IPS-18a (cell line): ENCODE measurements at regions not wholly inside any gene's neighbourhood (a gene's known extent, or its start where the extent isn't known, plus 50 kb on each side); places are given as distances from the start of the nearest gene placed in this dataset.
"Not testable (repeated sequence)": the region's sequence is repeated elsewhere in the genome, so short reads cannot be mapped to it uniquely, and the experiment has no call there.

Experiments
- H3K27ac ChIP-seq: one replicate; pipeline ENCODE4 v1.5.1; 2013; ENCODE audit warnings: low read length
- H3K27me3 ChIP-seq: one replicate; pipeline ENCODE4 v1.6.1; 2013; ENCODE audit warnings: mild to moderate bottlenecking, low read length; ENCODE audit not compliant: control insufficient read depth, insufficient read depth
- H3K36me3 ChIP-seq: one replicate; pipeline ENCODE4 v1.6.1; 2013; ENCODE audit warnings: low read depth, low read length; ENCODE audit not compliant: control insufficient read depth
- H3K4me1 ChIP-seq: one replicate; pipeline ENCODE4 v1.6.1; 2013; ENCODE audit warnings: low read depth, low read length; ENCODE audit not compliant: control insufficient read depth
- H3K4me3 ChIP-seq: one replicate; pipeline ENCODE4 v1.5.1; 2013; ENCODE audit warnings: low read length
- H3K9ac ChIP-seq: one replicate; pipeline ENCODE4 v1.6.1; 2013; ENCODE audit warnings: mild to moderate bottlenecking, low read length, moderate library complexity
- H3K9me3 ChIP-seq: one replicate; pipeline ENCODE4 v1.6.1; 2013; ENCODE audit warnings: low read depth, low read length; ENCODE audit not compliant: control insufficient read depth

DNA sequence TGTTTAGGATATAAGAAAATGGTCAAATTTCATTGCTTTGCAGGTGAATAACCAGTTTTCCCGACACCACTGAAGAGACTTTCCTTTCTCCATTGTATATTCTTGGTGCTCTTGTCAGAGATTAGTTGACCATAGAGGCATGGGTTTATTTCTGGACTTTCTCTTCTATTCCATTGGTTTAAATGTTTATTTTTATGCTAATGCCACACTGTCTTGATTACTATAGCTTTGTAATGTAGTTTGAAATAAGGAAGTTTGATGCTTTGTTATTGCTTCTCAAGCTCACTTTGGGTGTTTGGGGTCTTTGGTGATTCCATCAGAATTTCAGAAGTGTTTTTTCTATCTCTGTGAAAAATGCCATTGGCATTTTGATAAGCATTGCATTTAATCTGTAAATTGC lies 190.0 kb upstream of the SPRY2 start:
- no peaks in the 10 kb centered on the region for H3K4me1 ChIP-seq
- no peaks in the 10 kb centered on the region for H3K27me3 ChIP-seq
- peaks cover 4% of the 10 kb centered on the region for H3K9me3 ChIP-seq
- no peak overlapping the region for H3K27ac ChIP-seq
- H3K9ac ChIP-seq: no peak overlapping the region
- no peak overlapping the region for H3K4me3 ChIP-seq
- H3K36me3 ChIP-seq: no peaks in the 10 kb centered on the region

DNA sequence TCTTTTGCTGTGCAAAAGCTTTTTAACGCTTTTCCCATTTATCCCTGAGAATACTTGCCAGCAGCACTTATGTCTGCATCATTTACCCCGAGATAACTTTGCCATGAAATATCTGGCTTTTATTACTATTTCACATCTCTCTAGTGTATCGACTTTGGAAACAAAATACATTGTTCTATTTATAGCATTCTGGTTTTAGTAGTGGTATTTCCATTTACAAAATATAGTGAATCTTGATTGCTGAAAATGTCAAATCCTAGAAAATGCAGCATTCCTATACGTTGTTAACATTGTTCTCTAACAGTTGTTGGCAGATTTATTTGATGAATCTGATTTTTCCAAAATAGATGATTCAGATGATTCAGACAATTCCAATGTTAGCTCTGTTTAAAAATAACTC lies 189.3 kb upstream of the SPRY2 start:
- no peaks in the 10 kb centered on the region for H3K27me3 ChIP-seq
- H3K9me3 ChIP-seq: peaks cover 4% of the 10 kb centered on the region
- no peak overlapping the region for H3K9ac ChIP-seq
- no peaks in the 10 kb centered on the region for H3K36me3 ChIP-seq
- H3K27ac ChIP-seq: no peak overlapping the region
- no peaks in the 10 kb centered on the region for H3K4me1 ChIP-seq
- no peak overlapping the region for H3K4me3 ChIP-seq

DNA sequence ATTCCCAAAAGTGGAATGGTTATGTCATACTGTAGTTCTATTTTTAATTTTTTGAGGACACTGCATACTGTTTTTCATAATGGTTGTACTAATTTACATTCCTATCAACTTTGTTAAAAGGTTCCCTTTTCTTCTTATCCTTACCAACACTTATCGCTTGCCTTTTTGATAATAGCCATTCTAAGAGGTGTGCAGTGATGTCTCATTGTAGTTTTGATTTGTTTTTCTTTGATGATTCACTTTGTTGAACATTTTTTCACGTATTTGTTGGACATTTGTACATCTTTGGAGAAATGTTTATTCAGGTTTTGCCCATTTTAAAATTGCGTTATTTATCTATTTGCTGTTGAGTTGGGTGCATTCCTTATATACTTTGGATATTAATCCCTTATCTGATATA lies 188.8 kb upstream of the SPRY2 start:
- no peak overlapping the region for H3K4me3 ChIP-seq

GRCh38 chr13:80528733-80529132 lies 187.8 kb upstream of the SPRY2 start:
- no peaks in the 10 kb centered on the region for H3K27me3 ChIP-seq
- no peak overlapping the region for H3K4me3 ChIP-seq
- no peaks in the 10 kb centered on the region for H3K36me3 ChIP-seq
- no peaks in the 10 kb centered on the region for H3K4me1 ChIP-seq
- no peak overlapping the region for H3K27ac ChIP-seq
- H3K9me3 ChIP-seq: peaks cover 4% of the 10 kb centered on the region
- no peak overlapping the region for H3K9ac ChIP-seq

More for the DNA sequence above, 188.8 kb upstream of the SPRY2 start:
- H3K9me3 ChIP-seq: peaks cover 4% of the 10 kb centered on the region
- H3K27me3 ChIP-seq: no peaks in the 10 kb centered on the region
- no peaks in the 10 kb centered on the region for H3K4me1 ChIP-seq
- H3K36me3 ChIP-seq: no peaks in the 10 kb centered on the region
- H3K27ac ChIP-seq: no peak overlapping the region
- H3K9ac ChIP-seq: no peak overlapping the region

DNA sequence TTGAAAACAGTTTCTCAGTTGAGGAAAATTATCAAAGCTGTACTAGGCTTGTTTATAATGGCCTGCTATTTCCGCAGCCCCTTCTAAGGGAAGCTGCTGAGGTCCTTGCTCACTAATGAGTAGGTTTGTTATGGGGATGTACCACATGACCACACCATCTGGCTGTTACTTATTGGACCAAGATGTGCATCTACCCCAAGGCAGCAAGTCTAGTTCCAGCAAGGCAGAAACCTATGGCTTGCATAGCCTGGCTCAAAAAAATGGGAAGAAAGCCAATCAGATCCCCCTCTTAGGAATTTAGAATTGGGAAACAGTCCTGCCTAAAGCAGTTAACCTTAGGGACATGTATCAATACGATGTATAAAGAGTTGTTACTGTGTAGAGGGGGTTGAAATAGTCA lies 186.5 kb upstream of the SPRY2 start:
- H3K9me3 ChIP-seq: peaks cover 4% of the 10 kb centered on the region
- H3K27me3 ChIP-seq: no peaks in the 10 kb centered on the region
- no peaks in the 10 kb centered on the region for H3K4me1 ChIP-seq
- no peak overlapping the region for H3K4me3 ChIP-seq
- no peak overlapping the region for H3K9ac ChIP-seq
- no peak overlapping the region for H3K27ac ChIP-seq
- H3K36me3 ChIP-seq: no peaks in the 10 kb centered on the region

DNA sequence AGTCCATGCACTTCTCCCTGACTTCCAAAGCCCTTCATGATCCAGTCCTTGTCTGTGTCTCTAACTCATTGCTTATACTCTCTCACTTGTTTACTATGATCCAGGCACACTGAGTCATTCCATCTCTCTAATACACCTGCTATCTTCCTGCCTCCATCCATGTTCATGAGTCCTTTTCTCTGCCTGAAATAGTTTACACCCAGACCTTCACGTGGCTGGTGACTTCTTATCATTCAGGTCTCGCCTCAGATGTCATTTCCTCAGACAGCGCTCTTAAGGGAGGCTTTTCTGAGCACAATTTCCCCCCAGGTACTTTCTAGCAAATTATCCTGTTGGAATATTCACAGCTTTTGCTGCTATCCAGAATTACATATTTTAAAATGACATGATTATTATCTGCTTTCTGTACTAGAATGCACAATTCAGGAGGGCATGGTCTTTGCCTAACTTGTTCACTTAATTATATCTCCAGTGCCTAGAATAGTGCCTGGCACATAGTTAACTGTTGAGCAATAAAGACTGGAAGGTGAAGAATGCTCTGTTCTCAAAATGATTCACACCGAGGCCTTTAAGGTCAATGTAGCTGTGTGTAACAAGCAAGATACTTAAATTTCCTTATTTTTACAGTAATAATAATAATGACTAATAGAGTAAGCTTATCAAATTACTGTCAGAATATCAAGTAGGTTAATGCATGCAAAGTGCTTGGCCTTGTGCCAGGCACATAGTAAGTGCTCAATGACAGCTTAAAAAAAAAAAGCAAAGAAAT lies 183.7 kb upstream of the SPRY2 start:
- H3K9me3 ChIP-seq: no peaks in the 10 kb centered on the region
- H3K27ac ChIP-seq: no peak overlapping the region
- no peak overlapping the region for H3K4me3 ChIP-seq
- H3K36me3 ChIP-seq: no peaks in the 10 kb centered on the region
- no peaks in the 10 kb centered on the region for H3K4me1 ChIP-seq
- H3K27me3 ChIP-seq: no peaks in the 10 kb centered on the region
- no peak overlapping the region for H3K9ac ChIP-seq

DNA sequence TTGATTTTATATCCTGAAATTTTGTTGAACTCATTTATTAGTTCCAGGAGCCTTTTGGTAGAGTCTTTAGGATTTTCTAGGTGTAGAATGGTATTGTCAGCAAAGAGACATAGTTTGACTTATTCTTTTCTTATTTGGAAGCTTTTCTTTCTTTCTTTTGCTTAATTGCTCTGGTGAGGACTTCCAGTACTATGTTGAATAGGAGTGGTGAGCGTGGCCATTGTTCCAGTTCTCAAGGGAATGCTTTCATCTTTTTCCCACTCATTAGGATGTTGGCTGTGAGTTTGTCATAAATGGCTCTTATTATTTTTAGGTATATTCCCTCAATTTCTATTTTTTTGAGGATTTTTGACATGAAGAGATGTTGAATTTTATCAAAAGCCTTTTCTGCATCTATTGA lies 182.2 kb upstream of the SPRY2 start:
- Histone ChIP-seq H3K9ac (no peak overlapping the region), H3K27ac (no peak overlapping the region), H3K36me3 (no peaks in the 10 kb centered on the region), H3K27me3 (no peaks in the 10 kb centered on the region), H3K4me3 (no peak overlapping the region), H3K4me1 (no peaks in the 10 kb centered on the region), H3K9me3 (no peaks in the 10 kb centered on the region)

DNA sequence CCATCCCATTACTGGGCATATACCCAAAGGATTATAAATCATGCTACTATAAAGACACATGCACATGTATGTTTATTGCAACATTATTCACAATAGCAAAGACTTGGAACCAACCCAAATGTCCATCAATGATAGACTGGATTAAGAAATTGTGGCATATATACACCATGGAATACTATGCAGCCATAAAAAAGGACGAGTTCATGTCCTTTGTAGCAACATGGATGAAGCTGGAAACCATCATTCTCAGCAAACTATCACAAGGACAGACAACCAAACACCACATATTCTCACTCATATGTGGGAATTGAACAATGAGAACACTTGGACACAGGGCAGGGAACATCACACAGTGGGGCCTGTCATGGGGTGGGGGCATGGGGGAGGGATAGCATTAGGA lies 181.5 kb upstream of the SPRY2 start:
- not testable (repeated sequence) for H3K27ac ChIP-seq, H3K36me3 ChIP-seq, H3K9ac ChIP-seq, H3K27me3 ChIP-seq, H3K4me3 ChIP-seq, H3K9me3 ChIP-seq, H3K4me1 ChIP-seq

GRCh38 chr13:80516818-80517348 lies 176.0 kb upstream of the SPRY2 start:
- H3K36me3 ChIP-seq: no peaks in the 10 kb centered on the region
- H3K4me1 ChIP-seq: no peaks in the 10 kb centered on the region
- H3K27ac ChIP-seq: no peak overlapping the region
- H3K9me3 ChIP-seq: no peaks in the 10 kb centered on the region
- no peak overlapping the region for H3K4me3 ChIP-seq
- no peak overlapping the region for H3K9ac ChIP-seq
- no peaks in the 10 kb centered on the region for H3K27me3 ChIP-seq

GRCh38 chr13:80515296-80515695 lies 174.4 kb upstream of the SPRY2 start:
- Histone ChIP-seq H3K4me3 (no peak overlapping the region), H3K9me3 (no peaks in the 10 kb centered on the region), H3K4me1 (no peaks in the 10 kb centered on the region), H3K36me3 (no peaks in the 10 kb centered on the region), H3K27ac (no peak overlapping the region), H3K9ac (no peak overlapping the region), H3K27me3 (no peaks in the 10 kb centered on the region)

GRCh38 chr13:80513196-80513595 lies 172.3 kb upstream of the SPRY2 start:
- no peak overlapping the region for H3K9ac ChIP-seq
- H3K9me3 ChIP-seq: no peaks in the 10 kb centered on the region
- no peak overlapping the region for H3K4me3 ChIP-seq
- H3K27ac ChIP-seq: no peak overlapping the region
- H3K4me1 ChIP-seq: no peaks in the 10 kb centered on the region
- H3K36me3 ChIP-seq: no peaks in the 10 kb centered on the region
- no peaks in the 10 kb centered on the region for H3K27me3 ChIP-seq

GRCh38 chr13:80510686-80511085 lies 169.8 kb upstream of the SPRY2 start:
- H3K4me1 ChIP-seq: no peaks in the 10 kb centered on the region
- H3K4me3 ChIP-seq: no peak overlapping the region
- no peak overlapping the region for H3K9ac ChIP-seq
- no peaks in the 10 kb centered on the region for H3K9me3 ChIP-seq
- no peaks in the 10 kb centered on the region for H3K36me3 ChIP-seq
- H3K27me3 ChIP-seq: no peaks in the 10 kb centered on the region
- H3K27ac ChIP-seq: no peak overlapping the region
